Sigmoid colon (tissue), 4 donors: ENCODE measurements at regions not wholly inside any gene's neighbourhood (a gene's known extent, or its start where the extent isn't known, plus 50 kb on each side); places are given as distances from the start of the nearest gene placed in this dataset.

ENCODE experiments used
- EP300 ChIP-seq, 4 donors: sonication (generic); formaldehyde crosslinking; IDR thresholded peaks; one replicate each; pipeline ENCODE4 v1.6.1; 2017; ENCODE audit warnings: antibody characterized with exemption in 4 of 4
- POLR2A ChIP-seq, 2 donors: fragments of 450-650 bp; IDR thresholded peaks; one replicate each; pipeline ENCODE4 v1.6.1; 2016; ENCODE audit warnings: antibody characterized with exemption in 2 of 2, mild to moderate bottlenecking in 2 of 2, moderate library complexity in 2 of 2
- TF ChIP-seq, protein P1 (sequence below), 4 experiments: fragments of 450-650 bp in 3 of 4; fragments of 200-600 bp in 1 of 4; IDR thresholded peaks; one replicate each; pipeline ENCODE4 v1.5.1; 2016 to 2019; ENCODE audit warnings: antibody characterized with exemption in 4 of 4, mild to moderate bottlenecking in 3 of 4, moderate library complexity in 2 of 4

DNA sequence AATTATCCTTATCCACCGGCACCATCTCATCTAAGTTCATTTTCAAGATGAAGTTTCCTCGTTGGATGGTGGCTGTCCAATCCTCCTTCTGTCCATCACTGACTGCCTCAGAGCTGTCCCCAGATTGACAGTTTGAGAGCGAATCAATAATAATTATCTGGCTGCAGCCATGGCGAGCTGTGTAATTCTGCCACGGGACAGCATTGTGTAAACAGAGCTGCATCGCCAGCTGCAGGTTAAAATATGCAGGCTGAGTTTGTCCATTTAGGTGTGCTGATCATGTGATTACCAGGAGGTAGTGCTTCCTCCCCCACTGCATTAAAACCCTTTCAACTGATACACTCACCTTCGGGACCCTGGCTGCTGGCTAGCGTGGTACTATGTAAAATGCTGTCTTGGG lies 461.9 kb upstream of the ONECUT1 start:
- TF ChIP-seq, protein P1, sequence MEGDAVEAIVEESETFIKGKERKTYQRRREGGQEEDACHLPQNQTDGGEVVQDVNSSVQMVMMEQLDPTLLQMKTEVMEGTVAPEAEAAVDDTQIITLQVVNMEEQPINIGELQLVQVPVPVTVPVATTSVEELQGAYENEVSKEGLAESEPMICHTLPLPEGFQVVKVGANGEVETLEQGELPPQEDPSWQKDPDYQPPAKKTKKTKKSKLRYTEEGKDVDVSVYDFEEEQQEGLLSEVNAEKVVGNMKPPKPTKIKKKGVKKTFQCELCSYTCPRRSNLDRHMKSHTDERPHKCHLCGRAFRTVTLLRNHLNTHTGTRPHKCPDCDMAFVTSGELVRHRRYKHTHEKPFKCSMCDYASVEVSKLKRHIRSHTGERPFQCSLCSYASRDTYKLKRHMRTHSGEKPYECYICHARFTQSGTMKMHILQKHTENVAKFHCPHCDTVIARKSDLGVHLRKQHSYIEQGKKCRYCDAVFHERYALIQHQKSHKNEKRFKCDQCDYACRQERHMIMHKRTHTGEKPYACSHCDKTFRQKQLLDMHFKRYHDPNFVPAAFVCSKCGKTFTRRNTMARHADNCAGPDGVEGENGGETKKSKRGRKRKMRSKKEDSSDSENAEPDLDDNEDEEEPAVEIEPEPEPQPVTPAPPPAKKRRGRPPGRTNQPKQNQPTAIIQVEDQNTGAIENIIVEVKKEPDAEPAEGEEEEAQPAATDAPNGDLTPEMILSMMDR (IDR thresholded peaks at IDR 0.05), result no peak
- TF ChIP-seq POLR2A (IDR thresholded peaks at IDR 0.05) (no peak), EP300 (IDR thresholded peaks at IDR 0.05) (no peak)
